ENCODE measurements at regions not wholly inside any gene's neighbourhood (a gene's known extent, or its start where the extent isn't known, plus 50 kb on each side); places are given as distances from the start of the nearest gene placed in this dataset.
"Not testable (repeated sequence)": the region's sequence is repeated elsewhere in the genome, so short reads cannot be mapped to it uniquely, and the experiment has no call there.

DNA sequence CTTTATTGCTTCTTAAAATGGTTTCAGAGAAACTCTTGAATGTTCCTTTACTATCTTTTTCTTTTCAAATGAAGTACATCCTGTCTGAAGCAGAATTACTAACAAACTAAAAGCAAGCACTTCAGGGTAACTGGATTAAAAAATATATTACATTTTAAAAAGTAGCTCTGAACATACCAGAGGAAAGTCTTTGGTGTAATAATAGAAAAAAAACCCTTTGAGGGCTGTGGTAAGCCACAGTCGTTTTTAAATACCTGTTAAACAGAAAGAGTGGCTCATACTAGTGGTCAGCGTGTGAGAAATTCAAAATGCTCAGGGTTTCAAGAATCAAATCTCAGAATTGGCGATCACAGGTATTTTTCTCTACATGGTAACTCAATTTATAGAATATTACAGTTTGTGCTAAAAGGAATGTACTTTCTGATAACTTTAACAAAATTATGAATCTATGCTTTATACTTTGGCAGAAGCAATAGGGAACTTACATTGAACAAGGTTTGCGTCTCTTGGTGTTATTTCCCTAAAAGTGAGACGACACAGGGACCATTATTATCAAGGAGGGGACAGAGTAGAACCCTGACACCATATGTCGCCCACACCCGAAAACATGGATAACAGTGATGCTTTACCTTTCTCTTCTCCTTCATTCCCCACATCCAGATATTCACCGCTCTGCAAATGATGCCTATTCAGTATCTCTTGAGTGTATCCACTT, 97.0 kb upstream of the DPH5 start:
- DNase-seq (ENCODE audit: low read depth) = no peak

DNA sequence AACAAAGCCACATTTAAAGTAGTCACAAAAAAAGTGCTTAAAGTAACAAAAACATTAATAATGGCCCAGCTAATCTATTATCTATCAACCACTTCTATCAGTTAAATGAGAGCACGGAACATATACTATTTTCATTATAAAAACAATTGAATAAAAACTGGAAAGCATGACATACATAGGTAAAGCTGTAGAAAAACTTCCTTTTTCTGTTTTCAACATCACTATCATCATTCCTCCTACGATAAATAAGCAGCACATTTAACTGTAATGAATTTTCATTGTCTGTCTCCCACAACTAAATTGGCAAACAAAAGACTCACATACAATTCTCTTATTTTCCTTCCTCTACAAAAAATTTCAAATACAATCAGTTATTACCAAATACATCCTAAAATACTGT, 96.4 kb upstream of the DPH5 start:
- DNase-seq (ENCODE audit: low read depth) = no peak

DNA sequence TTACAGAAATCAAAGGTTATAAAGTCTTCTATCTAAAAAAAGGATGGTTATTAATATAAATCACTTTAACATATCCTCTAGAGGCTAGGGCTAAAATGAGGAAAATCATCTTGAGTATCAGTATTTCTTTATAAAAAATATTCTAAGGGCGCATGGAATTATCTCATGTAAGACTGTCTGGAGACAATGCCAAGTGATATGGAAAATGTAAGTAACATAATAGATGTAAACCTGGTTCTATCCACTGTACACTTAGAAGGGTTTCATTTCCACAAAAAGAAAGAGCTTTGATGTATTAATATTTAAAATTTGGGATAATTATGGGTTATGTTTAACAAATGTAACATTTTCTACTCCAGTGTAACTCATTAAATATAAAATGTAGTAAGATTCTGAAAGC, 95.9 kb upstream of the DPH5 start:
- no peak for DNase-seq (ENCODE audit: low read depth)

DNA sequence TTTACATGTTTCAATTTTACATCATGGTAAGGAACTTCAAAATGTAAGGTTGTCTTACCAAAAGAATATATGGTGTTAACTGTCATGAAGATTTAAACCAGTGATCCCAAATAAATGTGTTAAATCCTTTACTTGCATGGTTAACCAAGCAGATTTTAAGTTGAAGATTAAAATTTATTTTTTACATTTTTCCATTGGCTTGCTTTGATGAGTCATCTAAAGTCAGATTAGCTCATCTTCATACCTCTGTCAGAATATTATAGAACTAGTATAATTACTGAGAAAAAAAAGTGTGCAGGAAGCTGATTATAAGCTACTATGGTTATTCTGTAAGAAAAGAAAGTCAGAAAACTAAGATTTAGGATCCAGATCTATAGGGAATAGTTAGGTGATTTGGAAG, 95.3 kb upstream of the DPH5 start:
- DNase-seq (ENCODE audit: low read depth) = no peak

DNA sequence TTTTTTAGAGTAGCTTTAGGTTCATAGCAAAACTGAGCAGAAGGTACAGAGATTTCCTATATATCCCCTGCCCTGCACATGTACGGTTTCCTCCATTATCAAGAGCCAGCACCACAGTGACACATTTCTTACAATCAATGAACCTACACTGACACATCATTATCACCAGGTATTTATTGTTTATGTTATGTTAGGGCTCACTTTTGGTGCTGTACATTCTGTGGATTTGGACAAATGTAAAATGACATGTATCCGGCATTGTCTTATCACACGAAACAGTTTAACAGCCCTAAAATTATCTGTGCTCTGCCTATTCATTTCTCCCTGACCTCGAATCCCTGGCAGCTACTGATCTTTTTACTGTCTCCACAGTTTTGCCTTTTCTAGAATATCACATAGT, 93.7 kb upstream of the DPH5 start:
- no peak for DNase-seq (ENCODE audit: low read depth)

DNA sequence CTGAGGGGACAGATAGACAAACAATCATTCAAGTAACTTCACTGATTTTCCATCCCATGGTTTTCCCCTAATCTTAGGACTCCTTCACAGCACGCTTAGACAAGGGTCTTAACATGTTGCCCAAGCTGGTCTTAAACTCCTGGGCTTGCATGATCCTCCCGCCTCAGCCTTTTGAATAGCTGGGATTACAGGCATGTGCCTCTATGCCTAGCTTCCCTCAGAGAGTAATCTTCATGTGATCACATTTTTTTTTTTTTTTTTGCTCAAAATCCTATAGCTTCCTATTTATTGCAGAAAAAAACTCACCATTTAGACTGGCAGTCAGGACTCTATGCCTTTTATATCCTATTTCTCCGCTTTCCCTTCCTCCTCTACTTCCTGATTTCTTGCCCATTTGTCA, 90.4 kb upstream of the DPH5 start:
- no peak for DNase-seq (ENCODE audit: low read depth)

DNA sequence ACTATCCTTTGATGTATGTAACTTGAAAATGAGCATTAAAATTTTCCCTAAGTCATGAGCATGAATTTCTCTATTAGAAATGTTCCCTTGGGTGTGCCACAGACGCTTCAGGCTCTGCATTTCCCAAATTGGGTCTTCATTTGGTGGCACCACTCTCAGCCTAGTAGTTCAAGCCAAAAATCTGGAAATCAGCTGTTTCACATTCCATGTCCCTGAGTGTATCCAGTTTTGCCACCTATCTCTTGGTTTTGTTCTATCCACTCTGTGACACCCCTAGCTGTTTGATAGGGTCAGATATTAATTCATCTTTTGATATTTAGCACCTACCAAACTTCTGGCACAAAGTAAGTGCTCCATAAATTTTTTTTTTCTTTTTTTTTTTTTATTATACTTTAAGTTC, 89.5 kb upstream of the DPH5 start:
- no peak for DNase-seq (ENCODE audit: low read depth)

DNA sequence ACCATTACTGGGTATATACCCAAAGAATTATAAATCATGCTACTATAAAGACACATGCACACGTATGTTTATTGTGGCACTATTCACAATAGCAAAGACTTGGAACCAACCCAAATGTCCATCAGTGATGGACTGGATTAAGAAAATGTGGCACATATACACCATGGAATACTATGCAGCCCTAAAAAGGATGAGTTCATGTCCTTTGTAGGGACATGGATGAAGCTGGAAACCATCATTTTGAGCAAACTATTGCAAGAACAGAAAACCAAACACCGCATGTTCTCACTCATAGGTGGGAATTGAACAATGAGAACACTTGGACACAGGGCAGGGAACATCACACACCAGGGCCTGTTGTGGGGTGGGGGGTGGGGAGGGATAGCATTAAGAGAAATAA, 88.5 kb upstream of the DPH5 start:
- DNase-seq (ENCODE audit: low read depth) = not testable (repeated sequence)

DNA sequence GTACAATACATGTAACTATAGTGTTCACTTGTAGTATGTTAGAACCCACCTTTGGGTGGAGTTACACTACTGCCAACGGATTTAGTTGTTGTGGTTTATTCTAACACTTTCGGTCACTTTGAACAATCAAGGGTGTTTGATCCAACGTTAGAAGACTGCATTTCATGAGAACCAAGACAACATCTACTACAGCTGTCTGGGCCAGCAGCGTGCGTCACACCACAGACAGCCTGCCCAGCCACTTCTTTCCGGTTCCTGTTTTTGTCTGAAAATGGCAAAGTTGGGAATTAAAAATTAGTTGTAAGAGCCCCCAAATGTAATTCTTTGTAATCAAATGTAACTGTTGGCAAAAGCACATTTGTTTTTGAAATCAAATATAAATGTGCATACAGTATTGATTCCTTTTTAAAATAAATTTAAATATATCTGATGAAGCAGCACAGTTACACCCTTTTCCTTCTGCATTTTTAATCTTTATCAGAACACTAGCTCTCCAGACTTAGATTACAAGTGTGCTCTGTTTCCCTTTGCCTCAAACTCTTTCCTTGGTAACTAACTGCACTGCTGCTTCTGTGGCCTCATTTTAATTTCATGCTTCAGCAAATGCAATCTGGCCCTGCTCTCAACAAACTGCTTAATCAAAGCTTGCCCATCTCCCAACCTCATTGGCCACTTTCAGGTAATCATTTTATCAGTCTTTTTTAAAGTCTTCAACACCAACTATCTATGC, 86.6 kb upstream of the DPH5 start:
- DNase-seq (ENCODE audit: low read depth) = peak; percentile 45

DNA sequence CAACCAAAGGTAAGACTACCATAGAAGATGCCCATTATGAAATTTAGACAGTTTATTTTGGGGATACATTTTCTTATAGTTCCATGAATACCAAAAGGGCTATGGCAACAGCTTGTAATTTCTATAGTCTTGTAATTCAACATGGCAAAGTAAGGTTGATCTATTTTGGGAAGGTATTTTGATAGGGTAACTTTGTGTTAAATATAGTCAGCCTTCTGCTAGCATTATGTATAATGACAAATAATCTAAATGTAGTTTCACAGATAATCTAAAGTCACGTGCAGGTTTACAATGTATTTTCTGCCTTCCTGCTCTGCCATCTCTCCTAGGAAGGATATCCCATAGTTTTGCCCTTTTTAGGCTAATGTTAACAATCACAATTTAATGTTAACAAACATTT, 85.9 kb upstream of the DPH5 start:
- DNase-seq (ENCODE audit: low read depth) = no peak

DNA sequence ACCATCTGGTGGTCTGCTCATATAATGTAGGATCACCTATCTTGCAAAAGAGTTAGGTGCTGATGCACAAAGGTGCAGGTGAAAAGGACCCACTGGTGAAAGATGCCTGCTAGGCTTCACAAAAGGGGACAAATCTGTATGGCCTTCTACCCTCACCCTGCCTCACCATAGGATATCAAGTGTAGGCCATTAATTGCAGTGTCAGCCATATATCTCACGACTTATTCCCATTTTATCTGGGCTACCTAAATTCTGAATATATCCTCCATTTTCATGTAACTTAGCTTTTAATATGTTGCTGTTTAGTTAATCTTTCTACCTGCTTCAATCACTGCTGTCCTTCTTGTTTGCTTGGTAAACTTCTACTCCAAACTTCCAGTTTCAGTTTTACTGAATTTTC, 84.2 kb upstream of the DPH5 start:
- no peak for DNase-seq (ENCODE audit: low read depth)

DNA sequence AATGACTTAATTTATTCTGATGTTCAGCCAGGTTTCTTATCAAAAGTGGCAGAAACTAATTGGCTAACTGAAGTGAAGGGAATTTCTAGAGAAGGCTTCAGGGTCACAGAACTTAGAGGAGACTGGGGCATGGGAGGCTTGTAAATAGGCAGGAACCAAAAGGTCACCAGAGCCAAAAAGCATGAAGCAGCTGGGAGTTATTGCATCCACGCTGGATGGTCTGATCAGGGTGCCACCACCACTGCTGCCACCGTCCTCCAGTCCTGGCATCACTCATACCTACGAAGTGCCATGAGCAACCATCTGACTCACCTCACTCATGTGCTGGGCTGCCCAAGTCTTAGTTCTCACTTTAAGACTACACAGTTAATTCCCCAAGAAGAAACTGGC, 82.5 kb upstream of the DPH5 start:
- no peak for DNase-seq (ENCODE audit: low read depth)

DNA sequence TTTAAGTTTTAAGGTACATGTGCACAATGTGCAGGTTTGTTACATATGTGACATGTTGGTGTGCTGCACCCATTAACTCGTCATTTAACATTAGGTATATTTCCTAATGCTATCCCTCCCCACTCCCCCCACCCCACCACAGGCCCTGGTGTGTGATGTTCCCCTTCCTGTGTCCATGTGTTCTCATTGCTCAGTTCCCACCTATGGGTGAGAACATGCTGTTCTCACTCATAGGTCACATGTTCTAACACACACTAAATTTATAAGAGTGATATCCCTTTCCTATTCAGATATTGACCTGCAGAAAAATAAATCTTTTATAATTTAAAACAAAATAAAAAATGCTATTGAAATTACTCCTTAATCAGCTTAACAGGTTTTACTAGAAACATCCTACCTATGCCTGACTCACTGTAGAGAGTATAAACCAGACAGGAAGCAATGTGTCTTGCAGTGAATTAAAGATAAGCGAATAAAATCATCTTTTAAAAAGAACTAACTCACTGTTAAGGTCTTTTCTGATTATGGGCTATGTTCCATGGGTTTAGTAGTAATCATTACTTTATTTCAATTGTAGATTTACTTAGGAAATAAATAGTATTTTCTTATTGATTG, 82.0 kb upstream of the DPH5 start:
- no peak for DNase-seq (ENCODE audit: low read depth)

DNA sequence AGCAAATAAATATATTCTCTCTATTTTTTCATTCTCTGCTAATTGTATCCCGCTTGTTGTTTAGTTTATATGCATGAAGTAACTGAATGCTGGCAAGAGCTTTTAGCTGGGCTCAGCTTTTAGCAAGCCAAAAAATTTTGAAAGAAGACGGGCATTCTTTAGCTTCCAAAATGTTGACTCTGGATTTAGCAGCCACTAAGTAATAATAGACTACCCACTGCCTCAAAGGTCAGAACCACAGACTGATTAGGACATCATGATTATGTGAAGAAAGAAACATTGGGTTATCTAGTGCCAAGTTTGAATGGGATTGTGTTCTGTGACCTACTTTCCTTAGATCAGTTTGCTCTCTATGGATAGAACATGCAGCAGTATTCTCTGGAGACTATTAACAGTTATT, 80.3 kb upstream of the DPH5 start:
- DNase-seq (ENCODE audit: low read depth) = no peak

DNA sequence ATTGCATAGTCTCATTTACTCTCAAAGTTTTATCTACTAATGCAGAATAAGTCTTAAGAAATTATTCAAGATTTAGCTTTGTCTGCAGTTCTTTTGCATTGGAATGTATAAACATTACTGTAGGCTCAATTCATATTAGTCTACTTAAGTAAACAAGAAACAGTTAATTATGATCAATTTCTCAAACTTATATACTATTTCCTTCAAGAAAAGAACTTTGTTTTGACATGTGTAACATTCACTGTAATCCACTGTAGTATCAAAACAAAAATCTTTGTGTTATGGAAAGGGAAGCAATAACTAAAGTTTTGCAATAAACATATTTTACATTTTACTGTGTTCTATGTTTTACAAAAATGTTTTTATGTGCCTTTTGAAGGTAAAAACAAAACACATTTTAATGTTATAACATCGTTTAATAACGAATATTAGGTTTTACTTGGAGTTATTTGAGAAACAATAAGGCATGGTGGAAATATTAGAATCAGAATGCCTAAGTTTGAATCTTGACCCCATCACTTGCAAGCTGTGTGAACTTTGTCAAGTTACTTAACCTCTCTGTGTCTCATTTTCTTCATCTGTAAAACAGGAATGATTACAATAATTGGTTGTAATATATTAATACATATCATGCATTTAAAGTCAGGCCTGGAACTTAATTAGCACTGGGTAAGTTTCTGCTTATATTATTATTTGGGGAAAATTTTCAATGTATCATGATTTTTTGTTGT, 77.0 kb upstream of the DPH5 start:
- DNase-seq (ENCODE audit: low read depth) = no peak

DNA sequence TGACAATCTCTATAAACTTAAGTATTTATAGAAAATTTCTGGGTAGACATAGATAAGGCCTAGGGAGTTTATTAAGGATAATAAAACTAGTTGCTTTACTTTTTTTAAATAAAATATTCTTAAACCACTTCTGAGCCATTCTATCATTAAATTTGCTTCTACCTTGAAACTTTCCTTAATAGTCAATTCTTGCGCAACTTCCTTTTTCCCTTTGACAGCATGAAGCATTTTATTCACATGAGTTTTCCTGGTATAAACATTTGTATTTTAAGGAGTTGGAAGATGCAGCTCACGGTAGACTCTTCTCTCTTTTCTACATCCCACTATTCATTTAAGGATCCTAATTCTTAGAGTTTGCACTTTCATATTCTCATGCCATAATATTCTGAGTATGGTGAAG, 75.8 kb upstream of the DPH5 start:
- no peak for DNase-seq (ENCODE audit: low read depth)

DNA sequence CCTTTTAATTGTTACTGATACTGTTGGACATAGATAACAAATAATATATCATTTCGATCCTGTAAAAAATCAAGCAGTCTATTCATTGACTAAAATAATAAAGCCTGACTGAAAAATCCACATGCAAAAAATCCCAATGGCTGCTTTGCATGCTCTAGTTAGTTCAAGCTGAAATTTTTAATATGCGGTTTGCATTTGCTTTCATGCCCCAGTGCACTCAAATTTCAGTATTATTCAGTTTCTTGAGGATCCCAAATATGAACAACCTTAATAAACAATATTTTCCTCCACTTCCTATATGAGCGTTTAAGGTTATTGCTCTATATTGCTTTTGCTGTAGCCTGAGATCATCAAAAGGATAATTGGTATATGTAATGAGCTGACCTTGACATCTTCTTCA, 75.1 kb upstream of the DPH5 start:
- DNase-seq (ENCODE audit: low read depth) = no peak

DNA sequence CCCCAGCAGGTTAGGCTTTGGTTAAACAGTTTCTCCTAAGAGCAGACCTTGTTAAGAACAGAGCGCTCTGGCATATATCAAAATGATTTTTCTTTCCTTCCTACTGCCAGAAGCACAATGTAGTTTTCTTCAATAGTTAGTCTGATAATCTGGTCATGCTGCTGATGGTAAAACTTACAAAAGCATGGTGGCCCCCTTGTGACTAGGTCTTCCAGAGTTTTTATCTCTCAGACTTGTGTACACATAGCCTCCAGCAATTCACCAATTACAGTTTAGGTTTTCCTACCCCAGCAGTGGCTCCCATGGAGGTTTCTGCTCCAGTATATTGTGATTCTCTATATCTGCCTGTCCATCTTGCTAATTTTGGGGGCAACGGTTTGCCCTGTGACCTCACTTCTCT, 73.3 kb upstream of the DPH5 start:
- no peak for DNase-seq (ENCODE audit: low read depth)

DNA sequence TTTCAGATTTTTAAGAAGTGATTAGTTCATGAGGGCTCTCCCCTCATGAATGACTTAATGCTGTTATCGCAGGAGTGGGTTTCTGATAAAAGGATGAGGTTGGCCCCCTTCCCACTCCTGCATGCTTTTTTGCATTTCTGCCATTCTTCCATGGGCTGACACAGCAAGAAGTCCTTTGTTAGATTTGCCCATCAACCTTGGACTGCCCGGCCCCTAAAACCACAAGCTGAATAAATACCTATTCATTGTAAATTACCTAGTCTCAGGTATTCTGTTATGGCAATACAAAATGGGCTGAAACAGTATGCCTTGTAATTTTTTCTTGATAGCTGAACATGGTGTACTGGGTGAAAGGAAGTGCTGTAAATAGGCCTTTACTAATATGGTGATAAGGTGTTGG, 72.7 kb upstream of the DPH5 start:
- DNase-seq (ENCODE audit: low read depth) = no peak

DNA sequence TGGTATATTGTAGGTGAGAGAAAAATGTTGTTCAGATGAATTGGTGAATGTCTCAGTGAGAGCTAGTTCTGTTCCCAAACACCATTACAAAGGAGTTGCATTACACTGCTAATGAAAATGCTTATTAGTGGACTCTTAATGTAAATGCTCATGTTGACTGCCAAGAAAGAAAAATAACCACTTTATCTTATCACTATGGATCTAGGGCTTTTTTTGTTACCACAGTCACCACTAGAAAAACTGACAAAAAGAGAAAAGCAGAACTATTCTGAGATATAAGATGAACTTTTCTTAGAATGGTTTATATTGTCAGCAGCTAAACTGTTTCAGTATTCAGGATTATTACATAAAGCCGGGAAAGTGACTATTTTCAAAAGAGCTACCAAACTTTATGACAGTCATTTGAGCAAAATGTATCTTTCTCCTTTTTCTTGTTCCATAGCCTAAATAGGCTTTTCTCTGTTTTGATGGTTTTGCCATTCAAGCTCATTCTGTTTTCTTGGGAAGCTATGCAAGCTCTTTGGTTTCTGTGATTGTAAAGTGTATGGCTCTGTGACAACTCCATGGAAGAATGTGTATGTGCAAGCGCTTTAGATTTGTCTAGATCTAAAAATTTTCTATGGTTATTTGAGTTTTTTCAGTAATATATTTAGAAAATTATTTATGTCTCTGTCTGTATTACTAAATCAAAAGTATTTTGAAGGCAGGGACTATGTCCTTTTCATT, 64.2 kb upstream of the DPH5 start:
- no peak for DNase-seq (ENCODE audit: low read depth)

DNA sequence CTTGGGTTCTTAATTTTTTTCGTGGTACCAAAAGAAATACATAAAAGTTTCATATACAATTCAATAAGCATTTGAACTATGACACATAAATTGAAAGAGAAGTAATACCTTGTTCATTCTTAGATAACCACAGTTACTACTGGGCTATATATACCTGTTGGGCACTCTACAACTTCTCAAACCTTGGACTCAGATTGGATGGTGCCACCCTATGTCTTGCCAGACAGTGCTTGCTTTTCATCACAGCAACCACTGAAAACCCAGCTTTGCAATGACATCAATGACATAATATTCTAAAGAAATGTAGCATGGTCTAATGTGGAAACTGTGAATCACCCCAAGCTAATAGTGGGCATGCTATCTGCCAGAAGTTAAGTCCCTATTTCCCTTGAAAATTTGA, 62.8 kb upstream of the DPH5 start:
- no peak for DNase-seq (ENCODE audit: low read depth)

DNA sequence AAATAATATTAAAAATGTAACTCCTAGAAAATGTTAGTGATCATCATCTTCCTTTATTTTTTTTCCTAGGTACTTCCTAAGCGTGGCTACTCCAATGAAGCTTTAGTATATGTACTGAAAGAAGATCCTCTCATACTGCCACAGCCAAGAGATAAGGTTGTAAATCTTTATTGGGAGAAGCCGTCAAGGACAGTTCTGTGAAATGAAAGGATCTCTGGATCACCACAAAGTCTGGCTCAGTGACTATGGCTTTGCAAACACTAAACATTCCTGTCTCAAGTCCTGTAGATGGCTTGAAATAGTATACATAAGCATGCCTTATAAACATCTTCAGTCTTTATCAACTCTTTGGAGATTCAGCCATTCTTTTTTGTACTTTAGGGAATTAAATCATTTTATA, 61.2 kb upstream of the DPH5 start:
- no peak for DNase-seq (ENCODE audit: low read depth)
